WTC11 (cell line): ENCODE measurements at regions not wholly inside any gene's neighbourhood (a gene's known extent, or its start where the extent isn't known, plus 50 kb on each side); places are given as distances from the start of the nearest gene placed in this dataset.
"Not testable (repeated sequence)": the region's sequence is repeated elsewhere in the genome, so short reads cannot be mapped to it uniquely, and the experiment has no call there.

Source experiments
- ATAC-seq: fragments of 200-7000 bp; cut with Tn5 transposase; 2 replicates; pipeline ENCODE4 v1.10.0; 2021; ENCODE audit warnings: mild to moderate bottlenecking, moderate library complexity
- CTCF ChIA-PET: fragments of 300-600 bp; sonication (Branson Sonifier 250); formaldehyde crosslinking; loops from one replicate; lab custom pipeline; 2021; ENCODE audit warnings: antibody characterized with exemption; lab: Charles Lee
- POLR2A ChIA-PET: fragments of 350-600 bp; sonication (Branson Sonifier 250); formaldehyde crosslinking; loops from one replicate; lab custom pipeline; 2021; ENCODE audit warnings: antibody characterized with exemption; lab: Charles Lee
- DNase-seq: peaks from one replicate; pipeline ENCODE4 v3.0.0; 2021; ENCODE audit warnings: low spot score
- H3K27ac Mint-ChIP-seq: 2 replicates; pipeline ENCODE4 v1.8.0; 2021; ENCODE audit warnings: mixed read lengths
- H3K27me3 Mint-ChIP-seq: 2 replicates; pipeline ENCODE4 v1.8.0; 2021; ENCODE audit warnings: low read depth, mild to moderate bottlenecking, moderate library complexity, mixed read lengths
- H3K36me3 Mint-ChIP-seq: 2 replicates; pipeline ENCODE4 v1.8.0; 2021; ENCODE audit warnings: mixed read lengths
- H3K4me1 Mint-ChIP-seq: 2 replicates; pipeline ENCODE4 v1.8.0; 2022; ENCODE audit warnings: mixed read lengths
- H3K4me3 Mint-ChIP-seq: 2 replicates; pipeline ENCODE4 v1.8.0; 2021; ENCODE audit warnings: mild to moderate bottlenecking, moderate library complexity, mixed read lengths
- H3K9me3 Mint-ChIP-seq: 2 replicates; pipeline ENCODE4 v1.8.0; 2021; ENCODE audit warnings: mixed read lengths
- ATF6 ChIP-seq: sonication (generic); formaldehyde crosslinking; IDR thresholded peaks from 2 replicates; pipeline ENCODE4 v1.8.1; 2023; ENCODE audit warnings: mild to moderate bottlenecking, missing genetic modification reagents
- CREM ChIP-seq: sonication (generic); formaldehyde crosslinking; IDR thresholded peaks from 2 replicates; pipeline ENCODE4 v1.8.1; 2022; ENCODE audit warnings: mild to moderate bottlenecking, missing genetic modification reagents, moderate library complexity
- E2F4 ChIP-seq: sonication (generic); formaldehyde crosslinking; IDR thresholded peaks from 2 replicates; pipeline ENCODE4 v1.8.1; 2022; ENCODE audit warnings: low read depth, mild to moderate bottlenecking, moderate library complexity, missing genetic modification reagents, borderline replicate concordance
- GABPB1 ChIP-seq: sonication (generic); formaldehyde crosslinking; IDR thresholded peaks from 2 replicates; pipeline ENCODE4 v1.8.1; 2023; ENCODE audit warnings: mild to moderate bottlenecking, missing genetic modification reagents
- IRF1 ChIP-seq: sonication (generic); formaldehyde crosslinking; IDR thresholded peaks from 2 replicates; pipeline ENCODE4 v1.8.0; 2023; ENCODE audit warnings: missing genetic modification reagents
- KAT7 ChIP-seq: sonication (generic); formaldehyde crosslinking; IDR thresholded peaks from 2 replicates; pipeline ENCODE4 v1.8.1; 2023; ENCODE audit warnings: missing genetic modification reagents, mild to moderate bottlenecking, borderline replicate concordance
- NR3C1 ChIP-seq: sonication (generic); formaldehyde crosslinking; conservative IDR thresholded peaks from 2 replicates; pipeline ENCODE4 v1.8.1; 2023; ENCODE audit warnings: low read depth, mild to moderate bottlenecking, missing genetic modification reagents
- OVOL2 ChIP-seq: fragments of 250-450 bp; sonication (Bioruptor Pico); IDR thresholded peaks from 2 replicates; pipeline ENCODE4 v1.9.0; 2021; ENCODE audit warnings: mild to moderate bottlenecking, borderline replicate concordance
- RELA ChIP-seq: sonication (generic); formaldehyde crosslinking; IDR thresholded peaks from 2 replicates; pipeline ENCODE4 v1.8.1; 2022; ENCODE audit warnings: missing genetic modification reagents, mild to moderate bottlenecking, borderline replicate concordance
- SMAD3 ChIP-seq: sonication (generic); formaldehyde crosslinking; IDR thresholded peaks from 2 replicates; pipeline ENCODE4 v1.8.0; 2022; ENCODE audit warnings: missing genetic modification reagents, mild to moderate bottlenecking, borderline replicate concordance
- TCF7 ChIP-seq: sonication (generic); formaldehyde crosslinking; IDR thresholded peaks from 2 replicates; pipeline ENCODE4 v1.8.0; 2022; ENCODE audit warnings: mild to moderate bottlenecking, low read depth, missing genetic modification reagents, moderate library complexity
- TP53 ChIP-seq: sonication (generic); formaldehyde crosslinking; IDR thresholded peaks from 2 replicates; pipeline ENCODE4 v1.8.1; 2023; ENCODE audit warnings: mild to moderate bottlenecking, missing genetic modification reagents
- ZNF121 ChIP-seq: sonication (generic); formaldehyde crosslinking; IDR thresholded peaks from 2 replicates; pipeline ENCODE4 v1.8.0; 2023; ENCODE audit warnings: missing genetic modification reagents
- ZNF263 ChIP-seq: sonication (generic); formaldehyde crosslinking; IDR thresholded peaks from 2 replicates; pipeline ENCODE4 v1.8.1; 2022; ENCODE audit warnings: low read depth, mild to moderate bottlenecking, moderate library complexity, missing genetic modification reagents
- ZNF281 ChIP-seq: sonication (generic); formaldehyde crosslinking; IDR thresholded peaks from 2 replicates; pipeline ENCODE4 v1.8.0; 2023; ENCODE audit warnings: mild to moderate bottlenecking, missing genetic modification reagents
- ZNF512 ChIP-seq: sonication (generic); formaldehyde crosslinking; IDR thresholded peaks from 2 replicates; pipeline ENCODE4 v1.8.1; 2022; ENCODE audit warnings: missing genetic modification reagents, borderline replicate concordance
- TF ChIP-seq, protein P1 (sequence below): fragments of 250-450 bp; sonication (Bioruptor Pico); IDR thresholded peaks from 2 replicates; pipeline ENCODE4 v1.9.0; 2021; ENCODE audit warnings: moderate library complexity, mild to moderate bottlenecking, inconsistent platforms, borderline replicate concordance
- TF ChIP-seq, protein P2 (sequence below): sonication (generic); formaldehyde crosslinking; IDR thresholded peaks from 2 replicates; pipeline ENCODE4 v1.8.0; 2022; ENCODE audit warnings: missing genetic modification reagents

- no peak for TF ChIP-seq ZNF281 (CRISPR knock-in tag)
- TF ChIP-seq IRF1 (CRISPR knock-in tag): no peak
- TF ChIP-seq CREM (CRISPR knock-in tag): no peak
Measured at GRCh38 chr5:126009566-126009965, 413.6 kb upstream of the GRAMD2B start (continued).

GRCh38 chr5:126011526-126011925 is 411.7 kb upstream of the GRAMD2B start:
- H3K27me3 Mint-ChIP-seq, ATAC-seq, DNase-seq, H3K4me3 Mint-ChIP-seq, POLR2A ChIA-PET, CTCF ChIA-PET, H3K36me3 Mint-ChIP-seq, H3K9me3 Mint-ChIP-seq, H3K27ac Mint-ChIP-seq: not testable (repeated sequence)
- peaks cover 62% of the 10 kb centered on the region for H3K4me1 Mint-ChIP-seq

GRCh38 chr5:126014676-126015075 is 408.5 kb upstream of the GRAMD2B start:
- Mint-ChIP-seq H3K27ac (no peak overlapping the region), H3K9me3 (no peaks in the 10 kb centered on the region), H3K4me1 (peaks cover 53% of the 10 kb centered on the region), H3K4me3 (no peak overlapping the region), H3K27me3 (peaks cover 2% of the 10 kb centered on the region; the same call in 1 of the 2 replicates), H3K36me3 (no peaks in the 10 kb centered on the region)
- ATAC-seq (no peak), DNase-seq (no peak)
- ChIA-PET CTCF (no interaction called here), POLR2A (interaction anchor here (1.0 kb wide), 1 partner anchor 42 kb away, joined by 3 read pairs; no protein-coding TSS in a partner anchor)
- no peak for TF ChIP-seq KAT7 (CRISPR knock-in tag)
- TF ChIP-seq ATF6 (CRISPR knock-in tag): no peak
- no peak for TF ChIP-seq ZNF263 (CRISPR knock-in tag)
- TF ChIP-seq SMAD3: no peak
- no peak for TF ChIP-seq NR3C1
- no peak for TF ChIP-seq OVOL2
- TF ChIP-seq ZNF512 (CRISPR knock-in tag): no peak
- TF ChIP-seq, protein P1, sequence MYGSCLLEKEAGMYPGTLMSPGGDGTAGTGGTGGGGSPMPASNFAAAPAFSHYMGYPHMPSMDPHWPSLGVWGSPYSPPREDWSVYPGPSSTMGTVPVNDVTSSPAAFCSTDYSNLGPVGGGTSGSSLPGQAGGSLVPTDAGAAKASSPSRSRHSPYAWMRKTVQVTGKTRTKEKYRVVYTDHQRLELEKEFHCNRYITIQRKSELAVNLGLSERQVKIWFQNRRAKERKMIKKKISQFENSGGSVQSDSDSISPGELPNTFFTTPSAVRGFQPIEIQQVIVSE: no peak
- no peak for TF ChIP-seq RELA
- no peak for TF ChIP-seq GABPB1 (CRISPR knock-in tag)
- TF ChIP-seq TCF7 (CRISPR knock-in tag): no peak
- TF ChIP-seq TP53 (CRISPR knock-in tag): no peak
- TF ChIP-seq ZNF121 (CRISPR knock-in tag): no peak
- TF ChIP-seq, protein P2, sequence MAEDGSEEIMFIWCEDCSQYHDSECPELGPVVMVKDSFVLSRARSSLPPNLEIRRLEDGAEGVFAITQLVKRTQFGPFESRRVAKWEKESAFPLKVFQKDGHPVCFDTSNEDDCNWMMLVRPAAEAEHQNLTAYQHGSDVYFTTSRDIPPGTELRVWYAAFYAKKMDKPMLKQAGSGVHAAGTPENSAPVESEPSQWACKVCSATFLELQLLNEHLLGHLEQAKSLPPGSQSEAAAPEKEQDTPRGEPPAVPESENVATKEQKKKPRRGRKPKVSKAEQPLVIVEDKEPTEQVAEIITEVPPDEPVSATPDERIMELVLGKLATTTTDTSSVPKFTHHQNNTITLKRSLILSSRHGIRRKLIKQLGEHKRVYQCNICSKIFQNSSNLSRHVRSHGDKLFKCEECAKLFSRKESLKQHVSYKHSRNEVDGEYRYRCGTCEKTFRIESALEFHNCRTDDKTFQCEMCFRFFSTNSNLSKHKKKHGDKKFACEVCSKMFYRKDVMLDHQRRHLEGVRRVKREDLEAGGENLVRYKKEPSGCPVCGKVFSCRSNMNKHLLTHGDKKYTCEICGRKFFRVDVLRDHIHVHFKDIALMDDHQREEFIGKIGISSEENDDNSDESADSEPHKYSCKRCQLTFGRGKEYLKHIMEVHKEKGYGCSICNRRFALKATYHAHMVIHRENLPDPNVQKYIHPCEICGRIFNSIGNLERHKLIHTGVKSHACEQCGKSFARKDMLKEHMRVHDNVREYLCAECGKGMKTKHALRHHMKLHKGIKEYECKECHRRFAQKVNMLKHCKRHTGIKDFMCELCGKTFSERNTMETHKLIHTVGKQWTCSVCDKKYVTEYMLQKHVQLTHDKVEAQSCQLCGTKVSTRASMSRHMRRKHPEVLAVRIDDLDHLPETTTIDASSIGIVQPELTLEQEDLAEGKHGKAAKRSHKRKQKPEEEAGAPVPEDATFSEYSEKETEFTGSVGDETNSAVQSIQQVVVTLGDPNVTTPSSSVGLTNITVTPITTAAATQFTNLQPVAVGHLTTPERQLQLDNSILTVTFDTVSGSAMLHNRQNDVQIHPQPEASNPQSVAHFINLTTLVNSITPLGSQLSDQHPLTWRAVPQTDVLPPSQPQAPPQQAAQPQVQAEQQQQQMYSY (CRISPR knock-in tag): no peak
- no peak for TF ChIP-seq E2F4 (CRISPR knock-in tag)
